ENCODE measurements at regions not wholly inside any gene's neighbourhood (a gene's known extent, or its start where the extent isn't known, plus 50 kb on each side); places are given as distances from the start of the nearest gene placed in this dataset.

DNA sequence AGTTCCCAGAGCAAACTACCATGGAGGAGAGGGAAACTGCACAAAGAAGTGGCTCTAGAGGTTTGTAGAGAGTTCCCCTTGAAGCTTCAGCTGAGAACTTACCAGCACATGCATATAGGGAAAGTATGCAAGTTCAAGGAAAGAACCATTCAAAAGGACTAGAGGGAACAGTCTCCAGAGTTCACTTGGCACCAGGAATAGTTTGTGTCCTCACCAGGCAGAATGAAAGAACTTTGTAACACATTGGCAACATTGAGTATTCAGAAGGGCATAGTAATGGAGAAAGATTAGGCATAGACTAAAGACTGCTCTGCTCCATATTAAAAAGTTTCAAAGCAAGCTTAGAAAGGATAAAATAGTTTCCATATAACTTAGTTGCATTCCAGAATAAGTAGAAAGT is 155.4 kb upstream of the TOM1L1 start:
- DNase-seq: no peak
- in situ Hi-C loops (cut with HindIII; ENCODE audit: low pct_ligation_motif_present, low pct_unique_long_range_greater_than_20kb, low sequenced_read_pairs): no loop called here

DNA sequence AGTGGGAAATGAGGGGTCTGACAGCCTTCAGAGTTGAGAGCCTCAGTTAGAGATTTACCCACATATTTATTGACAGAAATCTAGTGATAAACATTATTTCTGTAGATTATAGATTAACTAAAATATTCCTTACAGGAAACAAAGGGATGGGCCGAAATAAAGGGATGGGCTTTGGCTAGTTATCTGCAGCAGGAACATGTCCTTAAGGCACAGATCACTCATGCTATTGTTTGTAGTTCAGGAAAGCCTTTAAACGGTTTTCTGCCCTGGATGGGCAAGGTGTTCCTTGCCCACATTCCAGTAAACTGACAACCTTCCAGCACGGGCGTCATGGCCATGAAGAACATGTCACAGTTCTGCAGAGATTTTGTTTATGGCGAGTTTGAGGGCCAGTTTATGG is 154.8 kb upstream of the TOM1L1 start:
- in situ Hi-C loops (cut with HindIII; ENCODE audit: low pct_ligation_motif_present, low pct_unique_long_range_greater_than_20kb, low sequenced_read_pairs): no loop called here
- no peak for DNase-seq

DNA sequence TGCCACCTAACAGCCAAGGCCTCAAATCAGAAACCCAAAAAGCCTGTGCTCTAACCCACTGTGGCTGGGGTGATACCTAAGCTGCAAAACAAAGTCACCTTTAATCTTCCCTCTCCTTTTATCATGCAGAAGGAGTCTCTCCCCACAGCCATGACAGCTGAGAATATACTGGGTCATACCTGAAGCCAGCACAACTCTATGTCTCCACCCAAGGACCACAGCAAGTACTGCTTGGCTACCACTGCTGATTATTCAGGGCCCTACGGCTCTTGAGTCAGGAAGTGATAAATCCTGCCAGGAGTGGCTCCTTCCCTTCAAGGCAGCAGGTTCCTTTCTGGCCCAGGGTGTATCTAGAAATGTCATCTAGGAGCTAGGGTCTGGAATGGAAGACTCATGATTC is 151.5 kb upstream of the TOM1L1 start:
- DNase-seq: no peak
- in situ Hi-C loops (cut with HindIII; ENCODE audit: low pct_ligation_motif_present, low pct_unique_long_range_greater_than_20kb, low sequenced_read_pairs): no loop called here

- in situ Hi-C loops (cut with HindIII; ENCODE audit: low pct_ligation_motif_present, low pct_unique_long_range_greater_than_20kb, low sequenced_read_pairs): no loop called here
- peak; percentile 14 for DNase-seq
These were observed 146.1 kb upstream of the TOM1L1 start for GRCh38 chr17:54754560-54754959.

GRCh38 chr17:54760836-54761235 is 139.8 kb upstream of the TOM1L1 start:
- no peak for DNase-seq
- in situ Hi-C loops (cut with HindIII; ENCODE audit: low pct_ligation_motif_present, low pct_unique_long_range_greater_than_20kb, low sequenced_read_pairs): no loop called here

GRCh38 chr17:54770836-54771235 is 129.8 kb upstream of the TOM1L1 start:
- in situ Hi-C loops (cut with HindIII; ENCODE audit: low pct_ligation_motif_present, low pct_unique_long_range_greater_than_20kb, low sequenced_read_pairs): no loop called here

GRCh38 chr17:54771409-54771915 is 129.2 kb upstream of the TOM1L1 start:
- no peak for DNase-seq
- in situ Hi-C loops (cut with HindIII; ENCODE audit: low pct_ligation_motif_present, low pct_unique_long_range_greater_than_20kb, low sequenced_read_pairs): no loop called here

More at GRCh38 chr17:54770836-54771235, 129.8 kb upstream of the TOM1L1 start:
- no peak for DNase-seq

- in situ Hi-C loops (cut with HindIII; ENCODE audit: low pct_ligation_motif_present, low pct_unique_long_range_greater_than_20kb, low sequenced_read_pairs): no loop called here
- DNase-seq: no peak
These were observed 120.4 kb upstream of the TOM1L1 start for GRCh38 chr17:54780238-54780637.

- DNase-seq: no peak
- in situ Hi-C loops (cut with HindIII; ENCODE audit: low pct_ligation_motif_present, low pct_unique_long_range_greater_than_20kb, low sequenced_read_pairs): no loop called here
These were observed 119.3 kb upstream of the TOM1L1 start for GRCh38 chr17:54781389-54781788.

DNA sequence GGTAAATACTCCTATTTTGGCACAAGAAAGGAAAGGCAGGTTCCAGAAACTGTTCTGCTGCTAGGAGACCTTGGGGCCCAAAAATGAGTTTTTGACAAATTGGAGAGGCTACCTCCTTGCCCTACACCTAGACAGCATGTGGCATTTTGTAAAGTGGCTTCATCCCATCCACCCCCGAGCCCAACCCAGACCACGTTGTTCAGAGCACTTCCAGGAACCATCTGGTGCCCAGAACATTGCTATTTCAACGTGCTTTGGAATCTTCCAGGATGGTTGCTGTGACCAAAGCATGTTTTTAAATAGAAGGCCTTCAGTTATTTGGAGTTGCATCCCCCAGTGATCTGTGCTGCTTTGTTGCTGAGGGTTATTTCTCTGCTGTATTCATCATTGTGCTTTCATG is 116.3 kb upstream of the TOM1L1 start:
- DNase-seq: no peak
- in situ Hi-C loops (cut with HindIII; ENCODE audit: low pct_ligation_motif_present, low pct_unique_long_range_greater_than_20kb, low sequenced_read_pairs): no loop called here

DNA sequence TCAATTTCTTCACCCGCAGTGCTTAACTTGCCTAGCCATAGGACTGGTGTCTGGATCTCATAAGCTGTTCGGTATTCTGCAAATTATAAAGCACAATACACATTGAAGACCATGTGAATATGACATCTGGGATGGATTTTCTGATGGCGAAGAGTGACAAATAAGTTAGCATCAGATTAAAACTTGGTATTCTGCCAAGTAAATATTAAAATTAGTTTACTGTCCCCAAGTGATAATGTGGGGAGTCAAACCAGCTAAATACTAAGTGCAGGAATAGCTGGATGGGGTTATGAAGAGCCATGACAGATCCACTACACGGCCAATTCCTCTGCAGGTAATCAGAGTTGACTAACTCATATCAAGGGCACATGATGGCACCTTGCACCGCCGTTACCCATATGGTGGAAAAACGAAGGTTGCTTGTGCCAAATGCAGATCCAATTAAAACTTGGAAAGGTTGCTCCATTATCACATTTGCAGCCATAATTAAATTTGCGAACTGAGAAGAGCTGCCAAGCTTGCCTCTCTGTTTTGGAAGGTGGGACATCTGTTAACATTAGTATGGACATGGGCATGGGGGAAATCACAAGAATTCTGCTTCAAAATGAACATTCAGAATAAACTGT is 114.9 kb upstream of the TOM1L1 start:
- in situ Hi-C loops (cut with HindIII; ENCODE audit: low pct_ligation_motif_present, low pct_unique_long_range_greater_than_20kb, low sequenced_read_pairs): no loop called here

GRCh38 chr17:54789101-54789880 is 111.4 kb upstream of the TOM1L1 start:
- in situ Hi-C loops (cut with HindIII; ENCODE audit: low pct_ligation_motif_present, low pct_unique_long_range_greater_than_20kb, low sequenced_read_pairs): no loop called here
- DNase-seq: no peak

More for the DNA sequence above, 114.9 kb upstream of the TOM1L1 start:
- DNase-seq: no peak

GRCh38 chr17:54793271-54793670 is 107.4 kb upstream of the TOM1L1 start:
- DNase-seq: no peak
- in situ Hi-C loops (cut with HindIII; ENCODE audit: low pct_ligation_motif_present, low pct_unique_long_range_greater_than_20kb, low sequenced_read_pairs): no loop called here

GRCh38 chr17:54795046-54795445 is 105.6 kb upstream of the TOM1L1 start:
- no peak for DNase-seq
- in situ Hi-C loops (cut with HindIII; ENCODE audit: low pct_ligation_motif_present, low pct_unique_long_range_greater_than_20kb, low sequenced_read_pairs): no loop called here

- DNase-seq: no peak
- in situ Hi-C loops (cut with HindIII; ENCODE audit: low pct_ligation_motif_present, low pct_unique_long_range_greater_than_20kb, low sequenced_read_pairs): no loop called here
These were observed 93.3 kb upstream of the TOM1L1 start for GRCh38 chr17:54807331-54807730.

DNA sequence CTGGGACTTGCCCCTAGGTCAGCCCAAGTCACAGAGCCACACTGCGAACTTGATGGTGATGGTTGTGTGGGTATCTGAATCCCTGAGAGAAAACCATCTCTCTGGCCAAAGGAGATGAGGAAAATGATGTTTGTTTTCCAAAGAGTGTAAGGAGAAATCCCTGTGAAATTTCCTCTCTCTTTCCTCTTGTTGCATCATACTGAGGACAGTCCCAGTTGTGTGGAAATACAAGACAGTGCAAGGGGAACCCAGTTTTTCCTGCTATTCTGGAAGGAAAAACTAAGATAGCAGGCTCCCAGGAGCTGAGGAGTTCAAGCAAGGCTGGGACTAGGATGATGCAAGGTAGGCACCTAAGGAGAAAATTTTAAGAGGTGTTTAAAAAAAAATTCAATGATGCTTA is 86.8 kb upstream of the TOM1L1 start:
- DNase-seq: no peak
- in situ Hi-C loops (cut with HindIII; ENCODE audit: low pct_ligation_motif_present, low pct_unique_long_range_greater_than_20kb, low sequenced_read_pairs): no loop called here

DNA sequence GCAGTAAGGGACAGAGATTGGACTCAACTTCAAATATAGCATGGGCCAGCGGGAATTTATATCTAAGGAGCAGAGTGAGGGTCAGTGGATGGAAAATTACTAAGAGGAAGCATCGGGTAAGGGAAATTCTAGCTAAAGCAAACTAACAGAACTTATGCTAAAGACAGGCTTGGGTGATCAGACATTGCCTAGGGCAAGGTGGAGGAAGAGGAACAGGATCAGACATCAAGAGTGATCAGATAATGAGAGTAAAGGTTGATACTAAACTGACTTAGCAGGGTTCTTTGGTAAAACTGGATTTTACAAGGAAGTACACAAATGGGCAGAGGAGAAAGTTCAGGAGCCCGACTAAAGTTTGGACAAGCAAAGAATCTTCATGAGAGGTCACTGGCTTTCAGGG is 86.3 kb upstream of the TOM1L1 start:
- DNase-seq: no peak
- in situ Hi-C loops (cut with HindIII; ENCODE audit: low pct_ligation_motif_present, low pct_unique_long_range_greater_than_20kb, low sequenced_read_pairs): no loop called here

GRCh38 chr17:54834086-54834485 is 66.6 kb upstream of the TOM1L1 start:
- in situ Hi-C loops (cut with HindIII; ENCODE audit: low pct_ligation_motif_present, low pct_unique_long_range_greater_than_20kb, low sequenced_read_pairs): no loop called here
- DNase-seq: no peak

DNA sequence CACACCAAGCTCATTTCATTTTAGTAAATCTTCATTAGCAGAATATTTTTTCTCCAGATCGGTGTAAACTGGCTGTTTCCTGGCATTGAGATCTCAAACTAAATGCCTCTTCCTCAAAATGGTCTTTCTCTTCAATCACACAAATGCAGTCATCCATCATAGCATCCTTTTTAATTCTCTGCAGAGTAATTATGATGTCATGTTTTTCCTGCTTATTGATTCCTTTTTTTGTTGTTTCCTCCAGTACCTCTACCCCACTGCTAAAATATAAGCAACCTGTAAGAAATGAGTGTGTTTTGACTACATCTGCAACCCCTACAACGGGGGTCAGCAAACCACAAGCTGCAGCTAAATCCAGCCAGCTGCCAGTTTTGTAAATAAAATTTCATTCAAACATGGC is 65.6 kb upstream of the TOM1L1 start:
- in situ Hi-C loops (cut with HindIII; ENCODE audit: low pct_ligation_motif_present, low pct_unique_long_range_greater_than_20kb, low sequenced_read_pairs): no loop called here
- DNase-seq: no peak
